GM19035 (cell line): ENCODE measurements at regions not wholly inside any gene's neighbourhood (a gene's known extent, or its start where the extent isn't known, plus 50 kb on each side); places are given as distances from the start of the nearest gene placed in this dataset.

Experiments used
- ATAC-seq: cut with Tn5 transposase; IDR thresholded peaks from one replicate; pipeline ENCODE4 v1.9.1; 2021; ENCODE audit not compliant: unreplicated experiment

- peak; percentile 38 for ATAC-seq
Measured at GRCh38 chr20:39800548-39800947, 838.4 kb downstream of the DHX35 start.

- peak; percentile 83 for ATAC-seq
Measured at GRCh38 chr20:39800111-39800510, 838.0 kb downstream of the DHX35 start.

GRCh38 chr20:39799366-39799965, 837.3 kb downstream of the DHX35 start:
- peak; percentile 23 for ATAC-seq

- ATAC-seq = no peak
Measured at GRCh38 chr20:39795401-39796272, 833.5 kb downstream of the DHX35 start.

GRCh38 chr20:39792334-39792733, 830.2 kb downstream of the DHX35 start:
- ATAC-seq = no peak

- no peak for ATAC-seq
Measured at GRCh38 chr20:39789411-39789810, 827.3 kb downstream of the DHX35 start.

- no peak for ATAC-seq
Measured at GRCh38 chr20:39785252-39785917, 823.2 kb downstream of the DHX35 start.

- no peak for ATAC-seq
Measured at GRCh38 chr20:39784693-39785092, 822.5 kb downstream of the DHX35 start.

GRCh38 chr20:39778847-39779604, 816.9 kb downstream of the DHX35 start:
- ATAC-seq = no peak

- ATAC-seq = no peak
Measured at GRCh38 chr20:39778431-39778830, 816.3 kb downstream of the DHX35 start.

GRCh38 chr20:39777610-39778009, 815.5 kb downstream of the DHX35 start:
- ATAC-seq = no peak

GRCh38 chr20:39775110-39775509, 813.0 kb downstream of the DHX35 start:
- ATAC-seq = no peak

GRCh38 chr20:39773380-39774000, 811.3 kb downstream of the DHX35 start:
- ATAC-seq = no peak

- no peak for ATAC-seq
Measured at GRCh38 chr20:39767352-39767751, 805.2 kb downstream of the DHX35 start.

GRCh38 chr20:39766333-39766732, 804.2 kb downstream of the DHX35 start:
- ATAC-seq = no peak

- no peak for ATAC-seq
Measured at GRCh38 chr20:39762716-39763115, 800.6 kb downstream of the DHX35 start.

- ATAC-seq = no peak
Measured at GRCh38 chr20:39758876-39759275, 796.7 kb downstream of the DHX35 start.

GRCh38 chr20:39756828-39757227, 794.7 kb downstream of the DHX35 start:
- ATAC-seq = no peak

- no peak for ATAC-seq
Measured at GRCh38 chr20:39756369-39756768, 794.2 kb downstream of the DHX35 start.

- ATAC-seq = no peak
Measured at GRCh38 chr20:39752262-39752876, 790.2 kb downstream of the DHX35 start.
